Endothelial cell of umbilical vein (primary cell): ENCODE measurements at regions not wholly inside any gene's neighbourhood (a gene's known extent, or its start where the extent isn't known, plus 50 kb on each side); places are given as distances from the start of the nearest gene placed in this dataset.

Source experiments
- CTCF ChIP-seq, 2 donors: IDR thresholded peaks; 1 replicate in 1 of 2; 2 replicates in 1 of 2; pipeline ENCODE4 v1.5.1; 2011; ENCODE audit warnings: low read length in 2 of 2, mild to moderate bottlenecking in 2 of 2, moderate library complexity in 2 of 2, control low read depth in 1 of 2, inconsistent platforms in 1 of 2, low read depth in 1 of 2; ENCODE audit not compliant: insufficient read depth in 1 of 2; ENCODE audit errors: extremely low read depth in 1 of 2
- EZH2 ChIP-seq: IDR thresholded peaks from 2 replicates; pipeline ENCODE4 v1.6.1; 2012; ENCODE audit warnings: borderline replicate concordance, low read depth, mild to moderate bottlenecking, moderate library complexity, low read length, inconsistent platforms; ENCODE audit not compliant: severe bottlenecking
- GATA2 ChIP-seq: IDR thresholded peaks from 2 replicates; pipeline ENCODE4 v1.7.0; 2011; ENCODE audit warnings: low read depth, mild to moderate bottlenecking, moderate library complexity, mixed read lengths, low read length; ENCODE audit not compliant: insufficient read length, insufficient read depth
- MAX ChIP-seq: IDR thresholded peaks from 2 replicates; pipeline ENCODE4 v1.6.1; 2011; ENCODE audit not compliant: insufficient read depth, insufficient read length
- POLR2A ChIP-seq: IDR thresholded peaks from 2 replicates; pipeline ENCODE4 v1.6.1; 2012; ENCODE audit warnings: low read depth, mild to moderate bottlenecking, control low read depth, low read length
- POLR2AphosphoS5 ChIP-seq: IDR thresholded peaks from 2 replicates; pipeline ENCODE4 v1.6.1; 2012; ENCODE audit warnings: low read depth, mild to moderate bottlenecking, control low read depth, low read length, moderate library complexity; ENCODE audit not compliant: insufficient read depth

GRCh38 chr16:85337910-85338637 lies 225.8 kb upstream of the CIBAR2 start:
- TF ChIP-seq CTCF (IDR thresholded peaks at IDR 0.05; ENCODE audit: extremely low read depth in 1 of 2, insufficient read depth in 1 of 2, low read depth in 1 of 2, low read length in 2 of 2) (no peak), EZH2 (no peak), GATA2 (no peak), POLR2AphosphoS5 (no peak), MAX (no peak), POLR2A (no peak)
